ENCODE measurements at regions not wholly inside any gene's neighbourhood (a gene's known extent, or its start where the extent isn't known, plus 50 kb on each side); places are given as distances from the start of the nearest gene placed in this dataset.
"Not testable (repeated sequence)": the region's sequence is repeated elsewhere in the genome, so short reads cannot be mapped to it uniquely, and the experiment has no call there.

GRCh38 chr10:18918532-18918931 is 130.1 kb upstream of the MALRD1 start:
- Mint-ChIP-seq H3K4me1 (no peaks in the 10 kb centered on the region), H3K27me3 (ENCODE audit: low read depth, poor library complexity) (peaks cover 7% of the 10 kb centered on the region), H3K27ac (no peak overlapping the region), H3K4me3 (no peak overlapping the region), H3K36me3 (ENCODE audit: low read depth) (no peaks in the 10 kb centered on the region), H3K9me3 (no peaks in the 10 kb centered on the region)
- no peak for TF ChIP-seq CTCF (IDR thresholded peaks at IDR 0.05)
- no peak for DNase-seq

- DNase-seq, result no peak
- Mint-ChIP-seq H3K27me3 (ENCODE audit: low read depth, poor library complexity) (peaks cover 5% of the 10 kb centered on the region), H3K4me1 (peaks cover 4% of the 10 kb centered on the region), H3K27ac (no peak overlapping the region), H3K36me3 (ENCODE audit: low read depth) (no peaks in the 10 kb centered on the region), H3K9me3 (no peaks in the 10 kb centered on the region), H3K4me3 (no peak overlapping the region)
- TF ChIP-seq CTCF (IDR thresholded peaks at IDR 0.05), result no peak
Observed at GRCh38 chr10:18949391-18949790, 99.2 kb upstream of the MALRD1 start.

GRCh38 chr10:18951072-18951823 is 97.4 kb upstream of the MALRD1 start:
- not testable (repeated sequence) for H3K36me3 Mint-ChIP-seq (ENCODE audit: low read depth); H3K27me3 Mint-ChIP-seq (ENCODE audit: low read depth, poor library complexity); DNase-seq; H3K4me3 Mint-ChIP-seq; H3K27ac Mint-ChIP-seq; H3K9me3 Mint-ChIP-seq; H3K4me1 Mint-ChIP-seq

- no peak for DNase-seq
- Mint-ChIP-seq H3K27me3 (ENCODE audit: low read depth, poor library complexity) (peaks cover 9% of the 10 kb centered on the region), H3K4me3 (no peak overlapping the region), H3K36me3 (ENCODE audit: low read depth) (no peaks in the 10 kb centered on the region), H3K9me3 (no peaks in the 10 kb centered on the region), H3K4me1 (peaks cover 4% of the 10 kb centered on the region), H3K27ac (no peak overlapping the region)
- TF ChIP-seq CTCF (IDR thresholded peaks at IDR 0.05), result no peak
Observed at GRCh38 chr10:18955061-18955460, 93.5 kb upstream of the MALRD1 start.

- Mint-ChIP-seq H3K4me1 (no peaks in the 10 kb centered on the region), H3K27ac (no peak overlapping the region), H3K36me3 (ENCODE audit: low read depth) (no peaks in the 10 kb centered on the region), H3K27me3 (ENCODE audit: low read depth, poor library complexity) (peaks cover 8% of the 10 kb centered on the region), H3K9me3 (peaks cover 5% of the 10 kb centered on the region), H3K4me3 (no peak overlapping the region)
- no peak for DNase-seq
- TF ChIP-seq CTCF (IDR thresholded peaks at IDR 0.05), result no peak
Observed at GRCh38 chr10:18959369-18959768, 89.2 kb upstream of the MALRD1 start.

- Mint-ChIP-seq H3K4me1 (no peaks in the 10 kb centered on the region), H3K27me3 (ENCODE audit: low read depth, poor library complexity) (peaks cover 4% of the 10 kb centered on the region), H3K27ac (no peak overlapping the region), H3K9me3 (peaks cover 5% of the 10 kb centered on the region), H3K36me3 (ENCODE audit: low read depth) (no peaks in the 10 kb centered on the region), H3K4me3 (no peak overlapping the region)
- DNase-seq, result no peak
- TF ChIP-seq CTCF (IDR thresholded peaks at IDR 0.05), result no peak
Observed at GRCh38 chr10:18960466-18961079, 88.0 kb upstream of the MALRD1 start.

All from nephron progenitor cell (in vitro differentiated cells).